Loucy (cell line): ENCODE measurements at regions not wholly inside any gene's neighbourhood (a gene's known extent, or its start where the extent isn't known, plus 50 kb on each side); places are given as distances from the start of the nearest gene placed in this dataset.
"Not testable (repeated sequence)": the region's sequence is repeated elsewhere in the genome, so short reads cannot be mapped to it uniquely, and the experiment has no call there.

ENCODE experiments used
- H2AFZ ChIP-seq: fragments of 200-600 bp; sonication (generic); 2 replicates; pipeline ENCODE4 v1.6.0; 2016; ENCODE audit warnings: antibody characterized with exemption, mild to moderate bottlenecking, low read length, moderate library complexity
- H3F3A ChIP-seq: fragments of 200-600 bp; 2 replicates; pipeline ENCODE4 v1.6.0; 2016; ENCODE audit warnings: antibody characterized with exemption, low read depth, mild to moderate bottlenecking
- H3K27me3 ChIP-seq: fragments of 200-600 bp; sonication (generic); 2 replicates; pipeline ENCODE4 v1.6.1; 2014; ENCODE audit warnings: low read length, mild to moderate bottlenecking; ENCODE audit not compliant: insufficient read depth, poor library complexity, severe bottlenecking
- H3K36me3 ChIP-seq: fragments of 200-600 bp; sonication (generic); 2 replicates; pipeline ENCODE4 v1.6.1; 2016; ENCODE audit warnings: low read length; ENCODE audit not compliant: insufficient read depth
- H3K4me1 ChIP-seq: fragments of 200-600 bp; sonication (generic); 2 replicates; pipeline ENCODE4 v1.5.1; 2014; ENCODE audit warnings: low read length, mild to moderate bottlenecking; ENCODE audit not compliant: insufficient read depth, poor library complexity, severe bottlenecking
- H3K4me2 ChIP-seq: fragments of 200-600 bp; sonication (generic); 2 replicates; pipeline ENCODE4 v1.6.0; 2014; ENCODE audit warnings: antibody characterized with exemption, low read length, low read depth, mild to moderate bottlenecking; ENCODE audit not compliant: poor library complexity, severe bottlenecking
- H3K4me3 ChIP-seq: fragments of 200-600 bp; sonication (generic); 2 replicates; pipeline ENCODE4 v1.5.1; 2014; ENCODE audit warnings: low read length, mild to moderate bottlenecking, mixed read lengths; ENCODE audit not compliant: poor library complexity, severe bottlenecking
- H3K79me2 ChIP-seq: fragments of 200-600 bp; sonication (generic); 2 replicates; pipeline ENCODE4 v1.6.1; 2014; ENCODE audit warnings: low read length; ENCODE audit not compliant: insufficient read depth
- H3K9ac ChIP-seq: fragments of 200-600 bp; sonication (generic); 2 replicates; pipeline ENCODE4 v1.6.0; 2014; ENCODE audit warnings: mild to moderate bottlenecking, low read depth, low read length, moderate library complexity; ENCODE audit not compliant: poor library complexity, severe bottlenecking
- H3K9me2 ChIP-seq: fragments of 200-600 bp; sonication (generic); replicated peaks from 2 replicates; pipeline ENCODE4 v1.6.1; 2016; ENCODE audit warnings: low read depth, low read length, mixed read lengths
- H3K9me3 ChIP-seq: fragments of 200-600 bp; sonication (generic); 2 replicates; pipeline ENCODE4 v1.6.1; 2014; ENCODE audit warnings: mild to moderate bottlenecking, antibody characterized with exemption, low read length, low read depth; ENCODE audit not compliant: insufficient read depth
- H4K20me1 ChIP-seq: fragments of 200-600 bp; sonication (generic); 2 replicates; pipeline ENCODE4 v1.6.0; 2014; ENCODE audit warnings: antibody characterized with exemption, low read length, mild to moderate bottlenecking; ENCODE audit not compliant: insufficient read depth, poor library complexity, severe bottlenecking
- CTCF ChIP-seq: fragments of 200-600 bp; sonication (generic); conservative IDR thresholded peaks from 2 replicates; pipeline ENCODE4 v1.5.1; 2014; ENCODE audit warnings: mild to moderate bottlenecking, antibody characterized with exemption, low read length
- EZH2phosphoT487 ChIP-seq: fragments of 200-600 bp; IDR thresholded peaks from 2 replicates; pipeline ENCODE4 v1.6.1; 2018; ENCODE audit warnings: antibody characterized with exemption, mild to moderate bottlenecking, moderate library complexity, borderline replicate concordance

- H3K9me2 ChIP-seq, result no peaks in the 10 kb centered on the region
- H3K9ac ChIP-seq, result no peak overlapping the region
- H3K4me3 ChIP-seq, result no peak overlapping the region
- no peaks in the 10 kb centered on the region for H3K27me3 ChIP-seq
- no peak overlapping the region for H2AFZ ChIP-seq
- H3K79me2 ChIP-seq, result no peaks in the 10 kb centered on the region
- no peaks in the 10 kb centered on the region for H3F3A ChIP-seq
- H3K4me1 ChIP-seq, result no peaks in the 10 kb centered on the region
- H3K36me3 ChIP-seq, result no peaks in the 10 kb centered on the region
- no peak for TF ChIP-seq CTCF
- TF ChIP-seq EZH2phosphoT487, result no peak
- no peaks in the 10 kb centered on the region for H3K9me3 ChIP-seq
- no peaks in the 10 kb centered on the region for H4K20me1 ChIP-seq
- no peak overlapping the region for H3K4me2 ChIP-seq
Measured at GRCh38 chr6:78533426-78533825, 333.9 kb upstream of the IRAK1BP1 start.

GRCh38 chr6:78533876-78534275, 333.5 kb upstream of the IRAK1BP1 start:
- Histone ChIP-seq H3K9me2 (no peaks in the 10 kb centered on the region), H2AFZ (no peak overlapping the region), H4K20me1 (no peaks in the 10 kb centered on the region), H3K9me3 (no peaks in the 10 kb centered on the region), H3F3A (no peaks in the 10 kb centered on the region), H3K4me2 (no peak overlapping the region), H3K36me3 (no peaks in the 10 kb centered on the region), H3K79me2 (no peaks in the 10 kb centered on the region), H3K4me3 (no peak overlapping the region), H3K27me3 (no peaks in the 10 kb centered on the region), H3K4me1 (no peaks in the 10 kb centered on the region), H3K9ac (no peak overlapping the region)
- no peak for TF ChIP-seq CTCF
- TF ChIP-seq EZH2phosphoT487, result no peak

DNA sequence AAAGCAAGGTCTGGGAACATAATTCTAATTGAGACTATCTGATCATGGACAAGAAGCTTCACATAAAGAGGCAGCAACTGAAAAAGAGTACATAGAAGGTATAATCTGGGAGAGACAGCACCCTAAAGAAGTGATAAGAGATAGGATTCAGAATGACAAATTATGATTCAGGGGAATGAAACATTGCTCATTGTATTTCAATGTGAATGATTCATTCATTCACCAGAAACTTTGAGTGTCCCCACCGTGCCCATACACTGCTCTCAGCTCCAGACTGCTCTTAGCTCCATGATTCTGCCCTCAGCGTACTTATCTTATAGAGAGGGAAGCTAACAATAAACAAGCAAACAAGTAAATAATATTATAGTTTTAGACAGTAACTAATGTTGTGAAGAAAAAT, 329.3 kb upstream of the IRAK1BP1 start:
- no peaks in the 10 kb centered on the region for H4K20me1 ChIP-seq
- H3K4me1 ChIP-seq, result no peaks in the 10 kb centered on the region
- H3K27me3 ChIP-seq, result no peaks in the 10 kb centered on the region
- H3K79me2 ChIP-seq, result no peaks in the 10 kb centered on the region
- H3F3A ChIP-seq, result no peaks in the 10 kb centered on the region
- no peak overlapping the region for H3K9ac ChIP-seq
- H3K36me3 ChIP-seq, result no peaks in the 10 kb centered on the region
- no peak overlapping the region for H2AFZ ChIP-seq
- H3K4me2 ChIP-seq, result no peak overlapping the region
- TF ChIP-seq CTCF (no peak), EZH2phosphoT487 (no peak)
- no peaks in the 10 kb centered on the region for H3K9me2 ChIP-seq
- no peaks in the 10 kb centered on the region for H3K9me3 ChIP-seq
- H3K4me3 ChIP-seq, result no peak overlapping the region

GRCh38 chr6:78547636-78548035, 319.7 kb upstream of the IRAK1BP1 start:
- not testable (repeated sequence) for H3K4me1 ChIP-seq, H3K9me3 ChIP-seq, H3K4me2 ChIP-seq, H3K4me3 ChIP-seq, H2AFZ ChIP-seq, H3K9me2 ChIP-seq, H3K79me2 ChIP-seq, H3K36me3 ChIP-seq, H3K27me3 ChIP-seq, H3F3A ChIP-seq, H4K20me1 ChIP-seq, H3K9ac ChIP-seq
